IMR-90 (cell line): ENCODE measurements at regions not wholly inside any gene's neighbourhood (a gene's known extent, or its start where the extent isn't known, plus 50 kb on each side); places are given as distances from the start of the nearest gene placed in this dataset.

Source experiments
- ATAC-seq: fragments of 200-7000 bp; cut with Tn5 transposase; 2 replicates; pipeline ENCODE4 v1.9.1; 2020; ENCODE audit warnings: low read depth, mild to moderate bottlenecking, moderate library complexity
- BruUV-seq: library from RNA; stranded (reverse); fragments of 400-500 nt; replicated peaks from 2 replicates; lab custom pipeline; 2021; lab: Mats Ljungman, UMichigan
- CTCF ChIA-PET: fragments of 300-600 bp; formaldehyde crosslinking; extraction: SDS; loops from one replicate; lab custom pipeline; 2021; ENCODE audit warnings: antibody characterized with exemption; lab: Yijun Ruan, JAX
- POLR2A ChIA-PET: fragments of 300-600 bp; sonication (Branson Sonifier 250); formaldehyde crosslinking; loops from one replicate; lab custom pipeline; 2022; ENCODE audit warnings: antibody characterized with exemption; ENCODE audit not compliant: unreplicated experiment; lab: Charles Lee
- DNase-seq: peaks from one replicate; pipeline ENCODE4 v3.0.0; 2013
- H2AFZ ChIP-seq: replicated peaks from 2 replicates; pipeline ENCODE3; 2013; ENCODE audit warnings: low read length, mild to moderate bottlenecking; ENCODE audit not compliant: poor library complexity
- H2AK5ac ChIP-seq: 2 replicates; pipeline ENCODE4 v1.6.1; 2013; ENCODE audit warnings: low read depth, low read length, inconsistent platforms
- H2AK9ac ChIP-seq: replicated peaks from 2 replicates; pipeline ENCODE3; 2013; ENCODE audit warnings: mild to moderate bottlenecking, low read depth, low read length, moderate library complexity; ENCODE audit not compliant: poor library complexity
- H2BK120ac ChIP-seq: 2 replicates; pipeline ENCODE4 v1.6.1; 2013; ENCODE audit warnings: low read depth, low read length, inconsistent platforms
- H2BK15ac ChIP-seq: 3 replicates; pipeline ENCODE4 v1.6.1; 2013; ENCODE audit warnings: low read depth, low read length, inconsistent platforms
- H2BK20ac ChIP-seq: 2 replicates; pipeline ENCODE4 v1.6.1; 2013; ENCODE audit warnings: low read depth, mild to moderate bottlenecking, inconsistent platforms, low read length, moderate library complexity
- H2BK5ac ChIP-seq: 2 replicates; pipeline ENCODE4 v1.6.1; 2013; ENCODE audit warnings: mild to moderate bottlenecking, low read depth, low read length, inconsistent platforms; ENCODE audit not compliant: poor library complexity, severe bottlenecking
- H3K14ac ChIP-seq: replicated peaks from 2 replicates; pipeline ENCODE4 v1.6.1; 2013; ENCODE audit warnings: low read depth, low read length, inconsistent platforms
- H3K18ac ChIP-seq: 2 replicates; pipeline ENCODE4 v1.6.1; 2013; ENCODE audit warnings: low read depth, low read length, control low read depth
- H3K23ac ChIP-seq: 2 replicates; pipeline ENCODE4 v1.6.1; 2013; ENCODE audit warnings: low read depth, low read length, inconsistent platforms
- H3K27ac ChIP-seq: 2 replicates; pipeline ENCODE4 v1.5.1; 2013; ENCODE audit warnings: mild to moderate bottlenecking, control low read depth, low read length; ENCODE audit not compliant: insufficient read depth
- H3K27me3 ChIP-seq: 2 replicates; pipeline ENCODE4 v1.6.1; 2013; ENCODE audit warnings: low read length; ENCODE audit not compliant: control insufficient read depth, insufficient read depth
- H3K36me3 ChIP-seq: 2 replicates; pipeline ENCODE4 v1.6.1; 2013; ENCODE audit warnings: low read length, mixed read lengths; ENCODE audit not compliant: control insufficient read depth, insufficient read depth
- H3K4ac ChIP-seq: 2 replicates; pipeline ENCODE4 v1.6.1; 2013; ENCODE audit warnings: low read depth, low read length, inconsistent platforms
- H3K4me1 ChIP-seq: 2 replicates; pipeline ENCODE4 v1.6.1; 2013; ENCODE audit warnings: low read length, mixed read lengths; ENCODE audit not compliant: control insufficient read depth, insufficient read depth
- H3K4me2 ChIP-seq: 2 replicates; pipeline ENCODE4 v1.6.1; 2013; ENCODE audit warnings: low read depth, mild to moderate bottlenecking, control low read depth, low read length, moderate library complexity
- H3K4me3 ChIP-seq: 2 replicates; pipeline ENCODE4 v1.5.1; 2013; ENCODE audit warnings: low read depth, mild to moderate bottlenecking, control low read depth, low read length, moderate library complexity; ENCODE audit not compliant: insufficient read depth
- H3K56ac ChIP-seq: 2 replicates; pipeline ENCODE4 v1.6.1; 2013; ENCODE audit warnings: low read length, inconsistent platforms; ENCODE audit not compliant: insufficient read depth; ENCODE audit errors: extremely low read depth
- H3K79me1 ChIP-seq, 2 experiments: 2 replicates each; pipeline ENCODE4 v1.6.1; 2013; ENCODE audit warnings: low read length in 2 of 2, inconsistent platforms in 1 of 2, low read depth in 1 of 2
- H3K9ac ChIP-seq: 2 replicates; pipeline ENCODE4 v1.6.1; 2013; ENCODE audit warnings: low read depth, low read length, control low read depth
- H3K9me1 ChIP-seq: 2 replicates; pipeline ENCODE4 v1.6.1; 2013; ENCODE audit warnings: low read length, inconsistent platforms; ENCODE audit not compliant: insufficient read depth
- H3K9me3 ChIP-seq: 2 replicates; pipeline ENCODE4 v1.6.1; 2013; ENCODE audit warnings: low read length; ENCODE audit not compliant: control insufficient read depth, insufficient read depth
- H4K20me1 ChIP-seq: 2 replicates; pipeline ENCODE4 v1.6.1; 2013; ENCODE audit warnings: low read length, inconsistent platforms; ENCODE audit not compliant: insufficient read depth
- H4K5ac ChIP-seq: 2 replicates; pipeline ENCODE4 v1.6.1; 2013; ENCODE audit warnings: mild to moderate bottlenecking, low read depth, low read length, control low read depth
- H4K8ac ChIP-seq, 2 experiments: 2 replicates each; pipeline ENCODE4 v1.6.1; 2013; ENCODE audit warnings: low read depth in 2 of 2, low read length in 2 of 2, control low read depth in 1 of 2, inconsistent platforms in 1 of 2
- H4K91ac ChIP-seq: 2 replicates; pipeline ENCODE4 v1.6.1; 2013; ENCODE audit warnings: low read depth, low read length, inconsistent platforms; ENCODE audit not compliant: insufficient read depth
- FOS ChIP-seq: fragments of 150-350 bp; IDR thresholded peaks from 2 replicates; pipeline ENCODE4 v1.6.1; 2016; ENCODE audit warnings: low read depth, low read length
- MAFK ChIP-seq: IDR thresholded peaks from 2 replicates; pipeline ENCODE4 v1.6.1; 2012; ENCODE audit warnings: low read depth, low read length, improper control_type of control experiment
- MXI1 ChIP-seq: IDR thresholded peaks from 2 replicates; pipeline ENCODE4 v1.6.1; 2012; ENCODE audit warnings: low read depth, mild to moderate bottlenecking, low read length, moderate library complexity, borderline replicate concordance
- WGBS, 2 experiments: methylation state at CpG; one replicate each; pipeline versions ENCODE4 v1.1.5 to v1.1.7; 2013; ENCODE audit warnings: missing lambda C conversion rate in 2 of 2; ENCODE audit not compliant: insufficient read length in 1 of 2; ENCODE audit errors: extremely low coverage in 2 of 2; 5-methylcytosine and 5-hydroxymethylcytosine counted together
- dilution Hi-C: fragments of 300-500 bp; cut with HindIII; formaldehyde crosslinking; loops from one replicate; pipeline ENCODE4 v1.14.3; 2018; ENCODE audit warnings: low sequenced_read_pairs; ENCODE audit not compliant: unreplicated experiment
- in situ Hi-C: fragments of 300-500 bp; cut with MboI; formaldehyde crosslinking; loops from 3 replicates; pipeline ENCODE4 v1.14.3; 2019; ENCODE audit warnings: low sequenced_read_pairs, inconsistent platforms, mixed read lengths
- intact Hi-C: fragments of 100-400 bp; cut with micrococcal nuclease; formaldehyde crosslinking; loops from 2 replicates; pipeline ENCODE4 v1.10.0; 2022

- Histone ChIP-seq H4K91ac (no peak overlapping the region), H3K14ac (no peak overlapping the region), H3K4me1 (no peaks in the 10 kb centered on the region), H3K18ac (no peak overlapping the region), H3K9ac (no peak overlapping the region), H2BK15ac (no peak overlapping the region), H2AK9ac (no peak overlapping the region), H3K4me3 (no peak overlapping the region), H3K36me3 (no peaks in the 10 kb centered on the region), H4K8ac (no peak overlapping the region), H2BK5ac (no peak overlapping the region), H3K4me2 (no peak overlapping the region), H2AK5ac (no peak overlapping the region), H3K56ac (no peak overlapping the region), H3K79me1 (no peaks in the 10 kb centered on the region), H2BK120ac (no peak overlapping the region), H3K27me3 (no peaks in the 10 kb centered on the region), H3K9me3 (peaks cover 21% of the 10 kb centered on the region), H3K4ac (no peak overlapping the region), H4K20me1 (no peaks in the 10 kb centered on the region), H3K9me1 (no peaks in the 10 kb centered on the region), H3K27ac (no peak overlapping the region), H2AFZ (no peak overlapping the region), H2BK20ac (no peak overlapping the region), H3K23ac (no peak overlapping the region), H4K5ac (no peak overlapping the region)
- ChIA-PET POLR2A (no interaction called here), CTCF (no interaction called here)
- ATAC-seq (no peak), DNase-seq (no peak)
- dilution Hi-C loops, result no loop called here
- no peak for TF ChIP-seq FOS
- TF ChIP-seq MXI1, result no peak
- TF ChIP-seq MAFK, result no peak
- BruUV-seq, result no TSS peak
- 32% methylated on average over 3 of the region's 8 CpGs; no CpG with 5 or more reads in 1 of the 2 experiments for WGBS, 2 experiments
- intact Hi-C loops, result no loop called here
- in situ Hi-C loops, result no loop called here
Observed at GRCh38 chr12:127893895-127894609, 372.9 kb upstream of the TMEM132C start.
